ENCODE measurements at regions not wholly inside any gene's neighbourhood (a gene's known extent, or its start where the extent isn't known, plus 50 kb on each side); places are given as distances from the start of the nearest gene placed in this dataset.

DNA sequence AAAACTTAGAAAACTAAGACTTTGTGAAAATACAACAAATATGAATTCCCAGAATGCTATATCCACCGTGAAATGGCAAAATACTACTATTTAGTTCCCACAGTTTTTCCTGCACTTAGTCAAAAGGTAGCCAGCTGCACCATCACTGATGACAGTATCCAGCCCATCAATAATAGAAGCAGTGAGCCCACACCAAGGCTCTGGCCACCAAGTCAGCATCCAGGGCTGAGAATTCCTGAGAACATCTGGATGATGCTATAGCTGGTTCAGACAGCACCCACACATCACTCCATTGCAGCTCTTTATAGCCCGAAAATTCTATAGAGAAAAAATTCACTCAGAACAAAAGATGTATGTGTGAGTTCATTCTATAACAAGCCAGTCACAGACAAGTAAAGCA lies 159.1 kb upstream of the SPATS2L start:
- no peak for TF ChIP-seq CTCF (IDR thresholded peaks at IDR 0.05; ENCODE audit: low read length)
- TF ChIP-seq EZH2phosphoT487 (IDR thresholded peaks at IDR 0.05; ENCODE audit: low read length): no peak
- no peak for TF ChIP-seq EZH2 (optimal IDR thresholded peaks at IDR 0.05; ENCODE audit: low read depth, low read length)
